ENCODE measurements at regions not wholly inside any gene's neighbourhood (a gene's known extent, or its start where the extent isn't known, plus 50 kb on each side); places are given as distances from the start of the nearest gene placed in this dataset.

DNA sequence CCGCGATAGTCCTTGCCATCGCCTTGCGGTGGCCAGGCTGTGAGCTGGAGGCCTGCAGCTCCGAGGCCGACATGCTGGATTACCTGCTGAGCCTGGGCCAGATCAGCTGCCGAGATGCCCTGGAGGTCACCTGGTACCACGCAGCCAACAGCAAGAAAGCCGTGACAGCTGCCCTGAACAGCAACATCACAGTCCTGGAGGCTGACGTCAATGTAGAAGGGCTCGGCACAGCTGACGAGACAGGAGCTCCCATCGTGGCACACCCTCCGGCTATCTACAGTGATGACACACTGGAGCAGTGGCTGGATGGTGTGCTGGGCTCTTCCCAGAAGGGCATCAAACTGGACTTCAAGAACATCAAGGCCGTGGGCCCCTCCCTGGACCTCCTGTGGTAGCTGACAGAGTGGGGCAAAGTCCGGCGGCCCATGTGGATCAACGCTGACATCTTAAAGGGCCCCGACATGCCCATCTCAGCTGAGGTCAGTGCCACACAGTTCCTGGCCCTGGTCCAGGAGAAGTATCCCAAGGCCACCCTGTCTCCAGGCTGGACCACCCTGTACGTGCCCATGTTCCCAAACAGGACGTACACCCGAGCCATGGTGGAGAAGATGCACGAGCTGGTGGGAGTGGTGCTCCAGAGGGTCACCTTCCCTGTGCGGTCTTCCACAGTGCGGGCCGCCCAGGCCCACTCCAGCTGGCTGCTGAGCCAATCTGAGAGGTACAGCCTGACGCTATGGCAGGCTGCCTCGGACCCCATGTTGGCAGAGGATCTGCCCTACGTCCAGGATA lies 70.2 kb downstream of the FAM43A start:
- H3K4me1 ChIP-seq (ENCODE audit: control insufficient read depth, insufficient read depth, low read length) = peaks cover 18% of the 10 kb centered on the region
- H3K27me3 ChIP-seq (ENCODE audit: control insufficient read depth in 1 of 2, insufficient read depth in 2 of 2, low read length in 2 of 2) = no peaks in the 10 kb centered on the region
- no peaks in the 10 kb centered on the region for H3K9me3 ChIP-seq (ENCODE audit: control insufficient read depth in 2 of 2, low read length in 2 of 2)
- H3K27ac ChIP-seq (ENCODE audit: low read length) = no peak overlapping the region
- no peak overlapping the region for H3K4me3 ChIP-seq (ENCODE audit: low read length in 2 of 2)
- H3K36me3 ChIP-seq (ENCODE audit: control insufficient read depth in 2 of 2, insufficient read depth in 2 of 2, low read length in 2 of 2) = no peaks in the 10 kb centered on the region
- no peak overlapping the region for H3K9ac ChIP-seq (ENCODE audit: low read length in 2 of 2)

DNA sequence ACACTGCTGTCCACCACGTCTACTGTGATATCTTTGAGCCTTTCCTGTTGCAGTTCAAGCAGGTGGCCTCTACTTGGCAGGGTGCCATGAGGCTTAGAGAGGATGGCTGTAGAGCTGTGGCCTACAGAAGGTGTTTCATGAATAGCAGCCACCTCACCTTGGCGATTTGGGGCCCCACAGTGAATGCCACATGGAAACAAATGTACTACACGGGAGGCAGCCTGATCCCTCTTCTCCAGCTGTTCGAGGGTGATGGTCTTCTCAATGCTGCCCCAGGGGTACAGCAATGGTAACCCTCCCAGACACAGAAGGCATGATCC lies 70.7 kb downstream of the FAM43A start:
- H3K4me1 ChIP-seq (ENCODE audit: control insufficient read depth, insufficient read depth, low read length) = peaks cover 18% of the 10 kb centered on the region
- H3K4me3 ChIP-seq (ENCODE audit: low read length in 2 of 2) = no peak overlapping the region
- H3K9me3 ChIP-seq (ENCODE audit: control insufficient read depth in 2 of 2, low read length in 2 of 2) = no peaks in the 10 kb centered on the region
- H3K36me3 ChIP-seq (ENCODE audit: control insufficient read depth in 2 of 2, insufficient read depth in 2 of 2, low read length in 2 of 2) = no peaks in the 10 kb centered on the region
- no peak overlapping the region for H3K9ac ChIP-seq (ENCODE audit: low read length in 2 of 2)
- no peaks in the 10 kb centered on the region for H3K27me3 ChIP-seq (ENCODE audit: control insufficient read depth in 1 of 2, insufficient read depth in 2 of 2, low read length in 2 of 2)
- no peak overlapping the region for H3K27ac ChIP-seq (ENCODE audit: low read length)

DNA sequence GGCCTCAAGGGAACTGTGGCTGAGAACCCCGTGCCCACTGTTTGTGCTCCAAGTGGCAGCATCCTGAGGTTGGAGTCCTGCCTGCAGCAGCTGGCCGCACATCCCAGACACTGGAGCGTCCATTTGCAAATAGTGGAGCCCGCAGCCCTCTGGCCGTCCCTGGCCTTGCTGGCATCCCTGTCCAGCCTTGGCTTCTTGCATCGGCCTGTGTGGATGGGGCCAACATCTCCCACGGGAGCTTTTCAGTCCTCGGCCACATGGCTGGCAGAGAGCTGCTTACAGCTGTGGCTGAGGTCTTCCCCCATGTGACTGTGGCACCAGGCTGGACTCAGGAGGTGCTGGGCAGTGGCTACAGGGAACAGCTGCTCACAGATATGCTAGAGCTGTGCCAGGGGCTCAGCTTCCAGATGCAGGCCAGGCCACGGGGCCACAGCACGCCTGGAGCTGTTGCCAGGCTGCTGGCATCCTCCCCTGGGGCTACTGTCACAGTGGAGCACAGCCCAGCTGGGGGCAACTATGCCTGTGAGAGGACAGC lies 71.2 kb downstream of the FAM43A start:
- Histone ChIP-seq H3K27ac (ENCODE audit: low read length) (no peak overlapping the region), H3K9me3 (ENCODE audit: control insufficient read depth in 2 of 2, low read length in 2 of 2) (no peaks in the 10 kb centered on the region), H3K4me3 (ENCODE audit: low read length in 2 of 2) (peak overlapping the region in 1 of 2 donors; percentile 8), H3K36me3 (ENCODE audit: control insufficient read depth in 2 of 2, insufficient read depth in 2 of 2, low read length in 2 of 2) (no peaks in the 10 kb centered on the region), H3K9ac (ENCODE audit: low read length in 2 of 2) (no peak overlapping the region), H3K27me3 (ENCODE audit: control insufficient read depth in 1 of 2, insufficient read depth in 2 of 2, low read length in 2 of 2) (no peaks in the 10 kb centered on the region), H3K4me1 (ENCODE audit: control insufficient read depth, insufficient read depth, low read length) (peaks cover 18% of the 10 kb centered on the region)

DNA sequence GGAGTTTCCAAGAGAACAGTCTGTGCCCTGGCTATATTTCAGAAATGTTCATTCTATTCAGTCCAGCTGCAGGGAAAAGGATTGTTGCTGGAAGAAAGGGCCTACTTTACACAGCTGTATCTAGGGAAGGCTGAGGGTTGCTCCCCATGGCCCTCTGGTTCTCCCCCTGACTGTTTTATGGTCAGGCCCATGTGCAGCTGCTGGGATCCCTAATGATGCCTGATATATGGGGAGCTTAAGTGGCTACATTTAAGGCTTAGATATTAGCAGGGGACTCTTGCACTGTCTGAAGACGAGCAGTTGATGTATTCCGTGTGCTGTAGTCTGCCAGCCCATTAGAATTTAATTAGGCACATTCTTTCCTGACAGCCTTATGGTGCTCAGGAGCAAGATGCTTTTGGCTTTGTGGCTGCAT lies 72.0 kb downstream of the FAM43A start:
- Histone ChIP-seq H3K36me3 (ENCODE audit: control insufficient read depth in 2 of 2, insufficient read depth in 2 of 2, low read length in 2 of 2) (no peaks in the 10 kb centered on the region), H3K4me3 (ENCODE audit: low read length in 2 of 2) (no peak overlapping the region), H3K4me1 (ENCODE audit: control insufficient read depth, insufficient read depth, low read length) (peaks cover 18% of the 10 kb centered on the region), H3K9ac (ENCODE audit: low read length in 2 of 2) (no peak overlapping the region), H3K27ac (ENCODE audit: low read length) (no peak overlapping the region), H3K9me3 (ENCODE audit: control insufficient read depth in 2 of 2, low read length in 2 of 2) (no peaks in the 10 kb centered on the region), H3K27me3 (ENCODE audit: control insufficient read depth in 1 of 2, insufficient read depth in 2 of 2, low read length in 2 of 2) (no peaks in the 10 kb centered on the region)

DNA sequence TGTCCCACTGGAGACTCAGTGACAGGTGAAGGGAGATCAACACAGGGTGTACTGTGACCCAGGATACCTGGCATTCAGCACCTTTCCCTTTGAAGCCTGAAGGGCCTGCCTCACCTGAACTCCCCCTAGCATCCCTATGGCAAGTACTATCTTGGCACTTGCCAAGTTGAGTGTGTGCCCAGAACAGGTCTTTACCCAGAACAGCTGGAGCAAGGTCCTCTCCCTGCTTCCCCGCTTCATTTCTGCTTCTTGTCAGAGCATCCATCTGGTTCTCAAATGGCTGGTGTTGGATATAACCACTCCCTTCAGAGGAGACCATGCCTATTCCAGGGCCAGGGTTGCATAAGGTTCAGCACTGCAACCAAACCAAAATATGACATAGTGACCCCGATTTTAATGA lies 73.0 kb downstream of the FAM43A start:
- H3K9me3 ChIP-seq (ENCODE audit: control insufficient read depth in 2 of 2, low read length in 2 of 2) = no peaks in the 10 kb centered on the region
- no peak overlapping the region for H3K9ac ChIP-seq (ENCODE audit: low read length in 2 of 2)
- no peak overlapping the region for H3K4me3 ChIP-seq (ENCODE audit: low read length in 2 of 2)
- H3K27ac ChIP-seq (ENCODE audit: low read length) = no peak overlapping the region
- peaks cover 18% of the 10 kb centered on the region for H3K4me1 ChIP-seq (ENCODE audit: control insufficient read depth, insufficient read depth, low read length)
- H3K36me3 ChIP-seq (ENCODE audit: control insufficient read depth in 2 of 2, insufficient read depth in 2 of 2, low read length in 2 of 2) = no peaks in the 10 kb centered on the region
- H3K27me3 ChIP-seq (ENCODE audit: control insufficient read depth in 1 of 2, insufficient read depth in 2 of 2, low read length in 2 of 2) = no peaks in the 10 kb centered on the region

DNA sequence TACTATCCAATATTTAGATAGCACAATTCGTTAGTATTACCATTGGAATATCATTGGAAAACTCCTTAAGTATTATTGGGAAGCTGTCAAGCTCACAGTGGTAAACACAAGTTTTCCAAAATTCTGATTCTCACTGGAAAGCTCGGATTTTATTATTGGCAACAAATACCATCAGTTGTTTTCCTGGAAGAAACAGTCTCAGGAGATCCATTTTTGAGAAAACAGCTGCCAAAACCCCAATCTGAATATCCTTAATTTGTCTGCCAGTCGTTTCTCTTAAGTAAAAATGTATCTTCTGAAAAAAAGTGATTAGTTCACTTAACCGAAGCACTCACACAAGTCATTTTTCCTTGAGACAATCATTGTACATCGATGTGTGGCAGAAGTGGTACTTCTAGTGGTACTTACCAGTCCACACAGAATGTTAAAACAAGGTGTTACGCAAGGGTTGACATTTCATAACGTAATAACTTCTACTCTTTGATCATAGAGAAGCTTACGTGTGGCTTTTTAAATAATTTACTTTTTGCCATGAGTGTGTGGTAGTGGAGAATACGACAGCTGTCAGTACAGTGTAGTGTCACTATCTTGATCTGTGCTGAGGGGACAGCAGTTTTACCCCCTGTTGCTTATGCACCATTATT lies 74.9 kb downstream of the FAM43A start:
- no peak overlapping the region for H3K27ac ChIP-seq (ENCODE audit: low read length)
- H3K4me1 ChIP-seq (ENCODE audit: control insufficient read depth, insufficient read depth, low read length) = peaks cover 18% of the 10 kb centered on the region
- H3K9me3 ChIP-seq (ENCODE audit: control insufficient read depth in 2 of 2, low read length in 2 of 2) = no peaks in the 10 kb centered on the region
- no peak overlapping the region for H3K4me3 ChIP-seq (ENCODE audit: low read length in 2 of 2)
- H3K9ac ChIP-seq (ENCODE audit: low read length in 2 of 2) = no peak overlapping the region
- H3K36me3 ChIP-seq (ENCODE audit: control insufficient read depth in 2 of 2, insufficient read depth in 2 of 2, low read length in 2 of 2) = no peaks in the 10 kb centered on the region
- H3K27me3 ChIP-seq (ENCODE audit: control insufficient read depth in 1 of 2, insufficient read depth in 2 of 2, low read length in 2 of 2) = no peaks in the 10 kb centered on the region

DNA sequence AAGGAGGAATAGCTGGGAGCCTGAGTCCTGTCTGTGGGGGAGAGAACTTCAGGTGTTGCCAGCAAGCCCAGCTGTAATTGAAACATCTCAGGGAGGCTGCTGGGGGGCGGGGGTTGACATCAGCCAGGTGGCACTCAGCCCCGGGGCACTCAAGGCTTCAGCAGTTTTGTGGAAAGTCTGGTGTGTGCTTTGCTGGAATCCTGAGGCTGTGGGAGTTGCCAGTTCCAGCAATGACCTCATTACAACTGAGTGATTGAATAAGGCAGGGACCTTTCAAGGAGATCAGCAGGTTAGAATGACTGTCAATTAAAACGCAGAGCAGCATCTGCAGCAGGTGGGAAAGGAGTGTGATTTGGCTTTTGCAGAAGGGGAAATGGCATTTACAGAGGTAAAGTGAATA lies 75.7 kb downstream of the FAM43A start:
- H3K27ac ChIP-seq (ENCODE audit: low read length) = no peak overlapping the region
- H3K36me3 ChIP-seq (ENCODE audit: control insufficient read depth in 2 of 2, insufficient read depth in 2 of 2, low read length in 2 of 2) = no peaks in the 10 kb centered on the region
- no peak overlapping the region for H3K4me3 ChIP-seq (ENCODE audit: low read length in 2 of 2)
- no peaks in the 10 kb centered on the region for H3K9me3 ChIP-seq (ENCODE audit: control insufficient read depth in 2 of 2, low read length in 2 of 2)
- H3K9ac ChIP-seq (ENCODE audit: low read length in 2 of 2) = no peak overlapping the region
- H3K27me3 ChIP-seq (ENCODE audit: control insufficient read depth in 1 of 2, insufficient read depth in 2 of 2, low read length in 2 of 2) = no peaks in the 10 kb centered on the region
- H3K4me1 ChIP-seq (ENCODE audit: control insufficient read depth, insufficient read depth, low read length) = peaks cover 18% of the 10 kb centered on the region

DNA sequence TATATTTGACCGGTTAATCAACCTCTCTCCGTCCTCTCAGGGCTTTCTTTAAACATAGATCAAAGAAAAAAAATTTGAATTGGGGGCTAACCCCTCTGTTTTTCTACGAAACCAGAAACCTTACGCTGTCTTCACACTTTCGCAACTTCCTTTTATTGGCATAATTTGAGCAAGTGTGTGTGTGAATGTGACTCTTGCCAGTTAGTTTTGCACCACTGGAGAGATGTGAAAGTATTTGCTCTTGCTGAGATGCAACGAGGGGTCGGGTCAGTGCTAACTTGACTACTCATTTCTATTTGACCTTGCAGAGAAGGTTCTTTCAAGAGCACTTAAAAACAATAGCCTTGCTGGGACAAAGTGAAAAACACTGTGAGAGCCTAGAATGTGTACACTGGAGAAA lies 81.2 kb downstream of the FAM43A start:
- Histone ChIP-seq H3K27me3 (ENCODE audit: control insufficient read depth in 1 of 2, insufficient read depth in 2 of 2, low read length in 2 of 2) (no peaks in the 10 kb centered on the region), H3K27ac (ENCODE audit: low read length) (no peak overlapping the region), H3K9me3 (ENCODE audit: control insufficient read depth in 2 of 2, low read length in 2 of 2) (no peaks in the 10 kb centered on the region), H3K36me3 (ENCODE audit: control insufficient read depth in 2 of 2, insufficient read depth in 2 of 2, low read length in 2 of 2) (no peaks in the 10 kb centered on the region), H3K4me3 (ENCODE audit: low read length in 2 of 2) (no peak overlapping the region), H3K9ac (ENCODE audit: low read length in 2 of 2) (no peak overlapping the region), H3K4me1 (ENCODE audit: control insufficient read depth, insufficient read depth, low read length) (peaks cover 9% of the 10 kb centered on the region)

DNA sequence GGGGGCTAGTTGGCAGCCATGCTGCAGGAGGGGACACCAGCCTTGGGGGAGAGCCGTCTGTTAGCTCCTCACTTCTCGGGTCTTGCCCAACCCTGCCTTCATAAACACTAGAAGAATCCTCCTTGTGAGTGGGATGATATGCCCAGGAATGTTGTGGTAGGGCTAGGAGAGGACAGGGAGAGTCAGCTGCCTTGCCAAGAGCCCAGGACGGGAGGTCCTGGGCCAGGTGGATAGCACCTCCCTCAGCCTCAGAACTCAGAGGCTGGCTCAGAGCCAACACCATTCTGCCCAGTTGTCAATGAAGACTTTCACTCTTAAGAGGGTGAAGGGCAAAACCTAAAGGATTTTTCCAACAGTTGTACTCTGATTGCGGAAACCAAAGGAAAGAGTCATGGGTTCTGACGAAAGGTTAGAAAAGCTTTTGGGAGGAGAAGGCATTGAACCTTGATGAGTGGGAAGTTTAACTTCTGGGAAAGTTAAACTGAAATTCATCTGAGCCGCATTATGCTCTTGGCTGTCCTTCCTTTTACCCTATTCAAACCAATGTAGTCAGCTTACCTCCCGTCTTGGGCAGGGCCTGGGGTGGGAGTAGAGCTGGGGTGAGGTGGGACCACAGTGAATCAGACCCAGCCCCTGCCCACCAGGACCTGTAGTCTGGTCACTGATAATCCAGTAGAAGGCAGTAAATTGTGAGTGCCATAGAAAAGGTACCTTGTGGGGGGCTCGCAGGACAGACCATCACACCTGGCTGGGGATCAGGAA lies 81.9 kb downstream of the FAM43A start:
- Histone ChIP-seq H3K27ac (ENCODE audit: low read length) (no peak overlapping the region), H3K4me1 (ENCODE audit: control insufficient read depth, insufficient read depth, low read length) (peaks cover 10% of the 10 kb centered on the region), H3K9me3 (ENCODE audit: control insufficient read depth in 2 of 2, low read length in 2 of 2) (no peaks in the 10 kb centered on the region), H3K36me3 (ENCODE audit: control insufficient read depth in 2 of 2, insufficient read depth in 2 of 2, low read length in 2 of 2) (no peaks in the 10 kb centered on the region), H3K9ac (ENCODE audit: low read length in 2 of 2) (no peak overlapping the region), H3K27me3 (ENCODE audit: control insufficient read depth in 1 of 2, insufficient read depth in 2 of 2, low read length in 2 of 2) (peaks cover 0 to 4% of the 10 kb centered on the region in 2 donors), H3K4me3 (ENCODE audit: low read length in 2 of 2) (no peak overlapping the region)

DNA sequence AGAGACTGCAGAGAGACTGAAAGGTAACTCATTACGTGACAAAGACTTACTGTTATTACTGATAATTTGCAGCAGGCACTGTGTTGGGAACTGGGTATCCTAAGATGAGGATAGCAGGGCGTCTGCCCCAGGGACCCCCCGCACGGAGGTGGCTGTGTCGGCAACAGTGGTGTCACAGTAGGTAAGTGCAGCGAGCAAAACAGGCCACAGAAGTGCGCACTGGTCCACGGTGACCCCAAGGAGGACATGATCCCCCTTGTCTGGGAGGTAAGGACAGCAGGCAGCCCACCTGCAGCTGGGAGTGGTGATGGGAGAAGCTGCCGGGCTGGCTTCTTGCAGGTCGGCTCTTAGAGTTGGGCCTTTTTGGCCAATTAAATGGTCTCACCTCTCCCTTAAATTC lies 82.9 kb downstream of the FAM43A start:
- H3K4me3 ChIP-seq (ENCODE audit: low read length in 2 of 2) = peak overlapping the region; percentile 54 to 72
- no peaks in the 10 kb centered on the region for H3K36me3 ChIP-seq (ENCODE audit: control insufficient read depth in 2 of 2, insufficient read depth in 2 of 2, low read length in 2 of 2)
- peaks cover 0 to 4% of the 10 kb centered on the region in 2 donors for H3K27me3 ChIP-seq (ENCODE audit: control insufficient read depth in 1 of 2, insufficient read depth in 2 of 2, low read length in 2 of 2)
- H3K27ac ChIP-seq (ENCODE audit: low read length) = no peak overlapping the region
- no peak overlapping the region for H3K9ac ChIP-seq (ENCODE audit: low read length in 2 of 2)
- H3K4me1 ChIP-seq (ENCODE audit: control insufficient read depth, insufficient read depth, low read length) = peaks cover 12% of the 10 kb centered on the region
- H3K9me3 ChIP-seq (ENCODE audit: control insufficient read depth in 2 of 2, low read length in 2 of 2) = no peaks in the 10 kb centered on the region
